B cell (primary cell): ENCODE measurements at regions not wholly inside any gene's neighbourhood (a gene's known extent, or its start where the extent isn't known, plus 50 kb on each side); places are given as distances from the start of the nearest gene placed in this dataset.

ENCODE experiments used
- EZH2 ChIP-seq: IDR thresholded peaks from 2 replicates; pipeline ENCODE4 v1.6.1; 2012; ENCODE audit warnings: borderline replicate concordance, low read depth, mild to moderate bottlenecking, moderate library complexity, low read length; ENCODE audit not compliant: insufficient read depth, poor library complexity, severe bottlenecking
- TF ChIP-seq, protein P1 (sequence below): fragments of 200-600 bp; IDR thresholded peaks from one replicate; pipeline ENCODE4 v1.8.0; 2022; ENCODE audit warnings: antibody characterized with exemption, mild to moderate bottlenecking

GRCh38 chr16:79329166-79329521 lies 271.4 kb downstream of the MAF start:
- TF ChIP-seq, protein P1, sequence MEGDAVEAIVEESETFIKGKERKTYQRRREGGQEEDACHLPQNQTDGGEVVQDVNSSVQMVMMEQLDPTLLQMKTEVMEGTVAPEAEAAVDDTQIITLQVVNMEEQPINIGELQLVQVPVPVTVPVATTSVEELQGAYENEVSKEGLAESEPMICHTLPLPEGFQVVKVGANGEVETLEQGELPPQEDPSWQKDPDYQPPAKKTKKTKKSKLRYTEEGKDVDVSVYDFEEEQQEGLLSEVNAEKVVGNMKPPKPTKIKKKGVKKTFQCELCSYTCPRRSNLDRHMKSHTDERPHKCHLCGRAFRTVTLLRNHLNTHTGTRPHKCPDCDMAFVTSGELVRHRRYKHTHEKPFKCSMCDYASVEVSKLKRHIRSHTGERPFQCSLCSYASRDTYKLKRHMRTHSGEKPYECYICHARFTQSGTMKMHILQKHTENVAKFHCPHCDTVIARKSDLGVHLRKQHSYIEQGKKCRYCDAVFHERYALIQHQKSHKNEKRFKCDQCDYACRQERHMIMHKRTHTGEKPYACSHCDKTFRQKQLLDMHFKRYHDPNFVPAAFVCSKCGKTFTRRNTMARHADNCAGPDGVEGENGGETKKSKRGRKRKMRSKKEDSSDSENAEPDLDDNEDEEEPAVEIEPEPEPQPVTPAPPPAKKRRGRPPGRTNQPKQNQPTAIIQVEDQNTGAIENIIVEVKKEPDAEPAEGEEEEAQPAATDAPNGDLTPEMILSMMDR, result no peak
- TF ChIP-seq EZH2, result no peak
